ENCODE measurements at regions not wholly inside any gene's neighbourhood (a gene's known extent, or its start where the extent isn't known, plus 50 kb on each side); places are given as distances from the start of the nearest gene placed in this dataset.

GRCh38 chr9:108016446-108016845 lies 526.9 kb upstream of the KLF4 start:
- H3K9me1 ChIP-seq (ENCODE audit: insufficient read depth, low read length), result no peaks in the 10 kb centered on the region
- no peak overlapping the region for H2BK5ac ChIP-seq (ENCODE audit: low read depth, low read length, poor library complexity, severe bottlenecking)
- H3K9ac ChIP-seq (ENCODE audit: low read depth, low read length), result no peak overlapping the region
- ATAC-seq (ENCODE audit: low read depth) (no peak), DNase-seq (no peak)
- no peaks in the 10 kb centered on the region for H4K20me1 ChIP-seq (ENCODE audit: insufficient read depth, low read length)
- no peak overlapping the region for H4K91ac ChIP-seq (ENCODE audit: insufficient read depth, low read depth, low read length)
- no peaks in the 10 kb centered on the region for H3K4me1 ChIP-seq (ENCODE audit: control insufficient read depth, insufficient read depth, low read length)
- H2AK5ac ChIP-seq (ENCODE audit: low read depth, low read length), result no peak overlapping the region
- H3K4ac ChIP-seq (ENCODE audit: low read depth, low read length), result no peak overlapping the region
- no peaks in the 10 kb centered on the region for H3K79me1 ChIP-seq (ENCODE audit: low read depth in 1 of 2, low read length in 2 of 2)
- no peak overlapping the region for H3K27ac ChIP-seq (ENCODE audit: insufficient read depth, low read length)
- no peaks in the 10 kb centered on the region for H3K36me3 ChIP-seq (ENCODE audit: control insufficient read depth, insufficient read depth, low read length)
- WGBS, 2 experiments (ENCODE audit: extremely low coverage in 2 of 2, insufficient read length in 1 of 2), result 100% methylated on average over 1 of the region's 3 CpGs; no CpG with 5 or more reads in 1 of the 2 experiments
- H4K8ac ChIP-seq (ENCODE audit: low read depth in 2 of 2, low read length in 2 of 2), result no peak overlapping the region
- no peaks in the 10 kb centered on the region for H3K9me3 ChIP-seq (ENCODE audit: control insufficient read depth, insufficient read depth, low read length)
- no peak overlapping the region for H2BK20ac ChIP-seq (ENCODE audit: low read depth, low read length)
- no peak overlapping the region for H2BK15ac ChIP-seq (ENCODE audit: low read depth, low read length)
- intact Hi-C loops (cut with micrococcal nuclease) (no loop called here), in situ Hi-C loops (cut with MboI; ENCODE audit: low sequenced_read_pairs) (no loop called here), dilution Hi-C loops (cut with HindIII; ENCODE audit: low sequenced_read_pairs, unreplicated experiment) (no loop called here)
- ChIA-PET POLR2A (ENCODE audit: unreplicated experiment) (no interaction called here), CTCF (no interaction called here)
- H3K18ac ChIP-seq (ENCODE audit: low read depth, low read length), result no peak overlapping the region
- no peak overlapping the region for H3K4me3 ChIP-seq (ENCODE audit: insufficient read depth, low read depth, low read length)
- H2AK9ac ChIP-seq (replicated peaks; ENCODE audit: low read depth, low read length, poor library complexity), result peak overlapping the region; percentile 70
- no peak overlapping the region for H4K5ac ChIP-seq (ENCODE audit: low read depth, low read length)
- no peaks in the 10 kb centered on the region; the same call in 1 of the 2 replicates for H3K27me3 ChIP-seq (ENCODE audit: control insufficient read depth, insufficient read depth, low read length)
- H2BK120ac ChIP-seq (ENCODE audit: low read depth, low read length), result no peak overlapping the region
- TF ChIP-seq MAFK (IDR thresholded peaks at IDR 0.05; ENCODE audit: low read depth, low read length) (no peak), BHLHE40 (IDR thresholded peaks at IDR 0.05; ENCODE audit: low read depth, low read length) (no peak), POLR2A (IDR thresholded peaks at IDR 0.05; ENCODE audit: low read depth, low read length) (no peak), RAD21 (IDR thresholded peaks at IDR 0.05; ENCODE audit: low read length) (no peak), CHD1 (IDR thresholded peaks at IDR 0.05; ENCODE audit: low read depth, low read length) (no peak), CEBPB (IDR thresholded peaks at IDR 0.05; ENCODE audit: low read depth, low read length) (no peak), ELK1 (IDR thresholded peaks at IDR 0.05; ENCODE audit: borderline replicate concordance, low read depth, low read length) (no peak), MXI1 (IDR thresholded peaks at IDR 0.05; ENCODE audit: borderline replicate concordance, low read depth, low read length) (no peak), MAZ (IDR thresholded peaks at IDR 0.05; ENCODE audit: borderline replicate concordance, low read depth, low read length) (no peak), FOS (IDR thresholded peaks at IDR 0.05; ENCODE audit: low read depth, low read length) (no peak), RFX5 (IDR thresholded peaks at IDR 0.05; ENCODE audit: low read depth, low read length) (no peak), SMC3 (IDR thresholded peaks at IDR 0.05; ENCODE audit: low read depth, low read length) (no peak)
- TF ChIP-seq, protein P1, sequence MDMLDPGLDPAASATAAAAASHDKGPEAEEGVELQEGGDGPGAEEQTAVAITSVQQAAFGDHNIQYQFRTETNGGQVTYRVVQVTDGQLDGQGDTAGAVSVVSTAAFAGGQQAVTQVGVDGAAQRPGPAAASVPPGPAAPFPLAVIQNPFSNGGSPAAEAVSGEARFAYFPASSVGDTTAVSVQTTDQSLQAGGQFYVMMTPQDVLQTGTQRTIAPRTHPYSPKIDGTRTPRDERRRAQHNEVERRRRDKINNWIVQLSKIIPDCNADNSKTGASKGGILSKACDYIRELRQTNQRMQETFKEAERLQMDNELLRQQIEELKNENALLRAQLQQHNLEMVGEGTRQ (IDR thresholded peaks at IDR 0.05; ENCODE audit: low read depth, low read length), result no peak
- TF ChIP-seq, protein P2, sequence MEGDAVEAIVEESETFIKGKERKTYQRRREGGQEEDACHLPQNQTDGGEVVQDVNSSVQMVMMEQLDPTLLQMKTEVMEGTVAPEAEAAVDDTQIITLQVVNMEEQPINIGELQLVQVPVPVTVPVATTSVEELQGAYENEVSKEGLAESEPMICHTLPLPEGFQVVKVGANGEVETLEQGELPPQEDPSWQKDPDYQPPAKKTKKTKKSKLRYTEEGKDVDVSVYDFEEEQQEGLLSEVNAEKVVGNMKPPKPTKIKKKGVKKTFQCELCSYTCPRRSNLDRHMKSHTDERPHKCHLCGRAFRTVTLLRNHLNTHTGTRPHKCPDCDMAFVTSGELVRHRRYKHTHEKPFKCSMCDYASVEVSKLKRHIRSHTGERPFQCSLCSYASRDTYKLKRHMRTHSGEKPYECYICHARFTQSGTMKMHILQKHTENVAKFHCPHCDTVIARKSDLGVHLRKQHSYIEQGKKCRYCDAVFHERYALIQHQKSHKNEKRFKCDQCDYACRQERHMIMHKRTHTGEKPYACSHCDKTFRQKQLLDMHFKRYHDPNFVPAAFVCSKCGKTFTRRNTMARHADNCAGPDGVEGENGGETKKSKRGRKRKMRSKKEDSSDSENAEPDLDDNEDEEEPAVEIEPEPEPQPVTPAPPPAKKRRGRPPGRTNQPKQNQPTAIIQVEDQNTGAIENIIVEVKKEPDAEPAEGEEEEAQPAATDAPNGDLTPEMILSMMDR (conservative IDR thresholded peaks at IDR 0.05; ENCODE audit: low read depth, low read length), result no peak
- H2AFZ ChIP-seq (replicated peaks; ENCODE audit: low read length, poor library complexity), result no peak overlapping the region
- H3K4me2 ChIP-seq (ENCODE audit: low read depth, low read length), result no peak overlapping the region
- no peak overlapping the region for H3K14ac ChIP-seq (replicated peaks; ENCODE audit: low read depth, low read length)
- BruUV-seq (replicated peaks), result no TSS peak
- H3K23ac ChIP-seq (ENCODE audit: low read depth, low read length), result no peak overlapping the region
- H3K56ac ChIP-seq (ENCODE audit: extremely low read depth, insufficient read depth, low read length), result no peak overlapping the region
